Naive thymus-derived CD4-positive, alpha-beta T cell (primary cell): ENCODE measurements at regions not wholly inside any gene's neighbourhood (a gene's known extent, or its start where the extent isn't known, plus 50 kb on each side); places are given as distances from the start of the nearest gene placed in this dataset.

Experiments used
- ATAC-seq: fragments of 150-1000 bp; cut with Tn5 transposase; 2 replicates; pipeline ENCODE4 v1.10.0; 2021; ENCODE audit warnings: mild to moderate bottlenecking, moderate library complexity
- CTCF ChIA-PET: fragments of 350-600 bp; sonication (Branson Sonifier 250); formaldehyde crosslinking; loops from one replicate; lab custom pipeline; 2021; ENCODE audit warnings: antibody characterized with exemption; lab: Charles Lee
- POLR2A ChIA-PET: fragments of 350-600 bp; sonication (Branson Sonifier 250); formaldehyde crosslinking; loops from one replicate; lab custom pipeline; 2021; ENCODE audit warnings: antibody characterized with exemption, inconsistent platforms; lab: Charles Lee
- DNase-seq, 9 donors: peaks; one replicate each; pipeline versions ENCODE4 v3.0.0 to v3.0.0-alpha.2; 2020 to 2022; ENCODE audit warnings: mixed read lengths in 1 of 9
- H3K27ac ChIP-seq: one replicate; pipeline ENCODE4 v1.7.0; 2013; ENCODE audit warnings: mild to moderate bottlenecking, low read depth, low read length, moderate library complexity
- H3K27me3 ChIP-seq, 2 donors: one replicate each; pipeline ENCODE4 v1.7.0; 2013; ENCODE audit warnings: low read length in 2 of 2, mild to moderate bottlenecking in 2 of 2, moderate library complexity in 2 of 2; ENCODE audit not compliant: control insufficient read depth in 2 of 2, insufficient read depth in 2 of 2
- H3K36me3 ChIP-seq, 3 experiments: 1 replicate in 2 of 3; 2 replicates in 1 of 3; pipeline ENCODE4 v1.7.0; 2013; ENCODE audit warnings: low read length in 3 of 3, mild to moderate bottlenecking in 3 of 3, moderate library complexity in 1 of 3; ENCODE audit not compliant: insufficient read depth in 3 of 3, control insufficient read depth in 2 of 3
- H3K4me1 ChIP-seq, 2 donors: one replicate each; pipeline ENCODE4 v1.7.0; 2013; ENCODE audit warnings: low read length in 2 of 2, mild to moderate bottlenecking in 2 of 2, moderate library complexity in 1 of 2; ENCODE audit not compliant: control insufficient read depth in 2 of 2, insufficient read depth in 2 of 2
- H3K4me3 ChIP-seq: 2 replicates; pipeline ENCODE4 v1.7.0; 2013; ENCODE audit warnings: mild to moderate bottlenecking, low read length
- H3K9me3 ChIP-seq, 3 experiments: 1 replicate in 2 of 3; 2 replicates in 1 of 3; pipeline ENCODE4 v1.7.0; 2013; ENCODE audit warnings: low read length in 3 of 3; ENCODE audit not compliant: control insufficient read depth in 2 of 3
- H3K27ac Mint-ChIP-seq, 9 donors: one replicate each; pipeline ENCODE4 v1.8.0; 2020 to 2022; ENCODE audit warnings: mixed read lengths in 9 of 9, mild to moderate bottlenecking in 8 of 9, moderate library complexity in 5 of 9, inconsistent platforms in 2 of 9
- H3K27me3 Mint-ChIP-seq, 5 donors: one replicate each; pipeline ENCODE4 v1.8.0; 2021 to 2022; ENCODE audit warnings: mixed read lengths in 5 of 5, mild to moderate bottlenecking in 1 of 5
- H3K36me3 Mint-ChIP-seq, 5 donors: one replicate each; pipeline ENCODE4 v1.8.0; 2020 to 2022; ENCODE audit warnings: mixed read lengths in 5 of 5, mild to moderate bottlenecking in 3 of 5, inconsistent platforms in 1 of 5
- H3K4me1 Mint-ChIP-seq, 7 donors: one replicate each; pipeline ENCODE4 v1.8.0; 2020 to 2022; ENCODE audit warnings: mixed read lengths in 7 of 7, mild to moderate bottlenecking in 3 of 7, inconsistent platforms in 1 of 7
- H3K4me3 Mint-ChIP-seq, 10 donors: one replicate each; pipeline ENCODE4 v1.8.0; 2020 to 2022; ENCODE audit warnings: mild to moderate bottlenecking in 10 of 10, mixed read lengths in 10 of 10, moderate library complexity in 6 of 10, inconsistent platforms in 2 of 10
- H3K9me3 Mint-ChIP-seq, 11 donors: one replicate each; pipeline ENCODE4 v1.8.0; 2020 to 2022; ENCODE audit warnings: mixed read lengths in 11 of 11, mild to moderate bottlenecking in 4 of 11, inconsistent platforms in 1 of 11, moderate library complexity in 1 of 11
- intact Hi-C, 2 donors: fragments of 100-400 bp; cut with micrococcal nuclease; formaldehyde crosslinking; loops; one replicate each; pipeline ENCODE4 v1.15.1; 2023

DNA sequence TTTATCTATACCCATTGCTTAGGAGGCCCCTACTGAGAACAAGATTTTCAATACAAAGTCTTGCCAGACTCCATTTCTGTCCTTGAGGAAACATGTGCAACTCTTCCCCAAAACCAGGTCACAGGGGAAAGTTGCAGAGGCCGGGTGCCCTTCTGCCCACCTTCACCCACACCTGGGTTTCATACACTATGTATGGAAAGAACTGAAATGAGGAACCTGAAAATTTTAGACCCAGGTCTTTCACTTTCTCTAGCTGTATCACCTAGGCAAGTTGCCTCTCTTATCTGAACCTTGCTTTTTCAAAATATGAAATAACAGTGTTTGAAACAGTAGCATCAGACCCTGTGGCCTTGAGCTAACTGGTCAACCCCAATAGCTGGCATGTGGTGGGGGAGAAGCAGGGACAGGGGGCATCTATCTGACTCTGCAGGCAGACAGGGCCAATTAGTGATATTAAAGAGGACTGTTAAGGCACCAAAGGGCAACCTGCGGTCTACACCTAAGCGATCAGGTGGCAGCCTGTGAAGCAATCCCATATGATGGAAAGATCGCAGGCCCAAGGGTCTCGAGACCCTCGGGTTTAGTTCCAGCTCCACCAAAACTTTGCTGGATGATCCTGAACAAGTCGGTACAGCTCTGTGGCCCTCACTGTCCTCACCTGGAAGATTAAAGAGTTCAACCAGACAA, 346.5 kb downstream of the BCL11B start:
- peak overlapping the region; percentile 9 for H3K4me3 ChIP-seq
- CTCF ChIA-PET, result interaction anchor here (0.6 to 1.5 kb wide), 4 partner anchors 10 to 941 kb away, joined by 3 to 6 read pairs (median 4); no protein-coding TSS in a partner anchor
- intact Hi-C loops, result loop anchor here in 1 of 2 donors (1.0 to 2.0 kb wide), 2 partner anchors 12 to 787 kb away; no protein-coding TSS in a partner anchor
- no peaks in the 10 kb centered on the region for H3K27me3 ChIP-seq
- DNase-seq (no peak), ATAC-seq (no peak)
- peaks cover 24 to 70% (median 54%) of the 10 kb centered on the region in 7 donors for H3K4me1 Mint-ChIP-seq
- H3K27ac ChIP-seq, result peak overlapping the region; percentile 56
- H3K36me3 ChIP-seq, result no peaks in the 10 kb centered on the region
- H3K4me3 Mint-ChIP-seq, result peak overlapping the region in 9 of 10 donors; percentile 73 to 88 (median 85)
- POLR2A ChIA-PET, result interaction anchor here (0.7 to 1.5 kb wide), 11 partner anchors 10 to 386 kb away, joined by 3 to 8 read pairs (median 4); no protein-coding TSS in a partner anchor
- H3K4me1 ChIP-seq, result peaks cover under 1 to 40% of the 10 kb centered on the region in 2 donors
- peaks cover 0 to 16% (median 0%) of the 10 kb centered on the region in 5 donors for H3K27me3 Mint-ChIP-seq
- H3K9me3 ChIP-seq, result no peaks in the 10 kb centered on the region
- peak overlapping the region in 8 of 9 donors; percentile 92 to 98 (median 95) for H3K27ac Mint-ChIP-seq
- peaks cover 8 to 16% (median 15%) of the 10 kb centered on the region in 5 donors for H3K36me3 Mint-ChIP-seq
- peaks cover 8 to 21% (median 11%) of the 10 kb centered on the region in 11 donors for H3K9me3 Mint-ChIP-seq

DNA sequence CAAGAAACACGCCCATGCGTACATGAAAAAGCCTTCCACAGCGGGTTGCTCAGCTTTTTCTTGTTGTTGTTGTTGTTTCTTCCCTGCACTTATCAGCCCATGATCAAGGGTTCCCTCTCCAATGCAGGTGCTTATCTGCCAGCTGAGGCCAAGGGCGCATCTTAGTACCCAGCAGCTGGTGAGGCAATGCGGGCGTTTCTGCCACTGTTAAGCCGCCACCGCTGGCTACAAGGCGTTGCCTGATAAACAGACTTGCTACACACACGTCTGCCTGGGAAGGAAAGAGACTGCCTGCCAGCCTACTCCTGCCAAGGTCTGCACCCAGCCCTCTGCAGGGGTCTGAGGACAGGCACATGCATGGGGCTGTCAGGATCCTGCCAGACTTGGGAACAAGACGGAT, 345.9 kb downstream of the BCL11B start:
- Histone ChIP-seq H3K36me3 (no peaks in the 10 kb centered on the region), H3K9me3 (no peaks in the 10 kb centered on the region), H3K27ac (peak overlapping the region; percentile 56), H3K4me3 (peak overlapping the region; percentile 9), H3K27me3 (no peaks in the 10 kb centered on the region), H3K4me1 (peaks cover 7 to 46% of the 10 kb centered on the region in 2 donors)
- peak overlapping the region in 8 of 9 donors; percentile 92 to 98 (median 95) for H3K27ac Mint-ChIP-seq
- H3K4me3 Mint-ChIP-seq, result peak overlapping the region; percentile 12 to 88 (median 84)
- intact Hi-C loops, result loop anchor here in 1 of 2 donors (1.0 kb wide), 1 partner anchor 13 kb away; no protein-coding TSS in a partner anchor
- DNase-seq (peak in 8 of 9 donors; percentile 21 to 72 (median 63)), ATAC-seq (peak; percentile 83)
- CTCF ChIA-PET, result interaction anchor here (1.1 to 1.5 kb wide), 3 partner anchors 11 to 58 kb away, joined by 3 to 6 read pairs (median 4); no protein-coding TSS in a partner anchor
- H3K9me3 Mint-ChIP-seq, result peaks cover 4 to 14% (median 10%) of the 10 kb centered on the region in 11 donors
- H3K27me3 Mint-ChIP-seq, result peaks cover 0 to 12% (median 0%) of the 10 kb centered on the region in 5 donors
- peaks cover 31 to 76% (median 60%) of the 10 kb centered on the region in 7 donors for H3K4me1 Mint-ChIP-seq
- POLR2A ChIA-PET, result interaction anchor here (0.7 to 1.5 kb wide), 11 partner anchors 9 to 387 kb away, joined by 3 to 8 read pairs (median 4); no protein-coding TSS in a partner anchor
- H3K36me3 Mint-ChIP-seq, result peaks cover 8 to 18% (median 11%) of the 10 kb centered on the region in 5 donors

DNA sequence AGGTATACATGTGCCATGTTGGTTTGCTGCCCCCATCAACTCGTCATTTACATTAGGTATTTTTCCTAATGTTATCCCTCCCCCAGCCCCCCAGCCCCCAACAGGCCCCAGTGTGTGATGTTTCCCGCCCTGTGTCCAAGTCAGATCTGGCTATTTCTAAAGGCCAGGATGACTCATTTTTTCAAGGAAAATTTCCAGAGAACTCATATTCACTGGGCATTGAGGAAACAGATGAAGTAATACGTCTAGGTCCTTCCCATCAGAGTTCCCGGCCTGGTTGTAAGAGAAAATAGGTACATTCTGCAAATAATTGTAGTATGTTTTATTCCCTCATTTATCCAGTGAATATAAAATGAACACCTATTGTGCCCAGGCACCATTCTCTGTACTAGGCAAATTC, 345.2 kb downstream of the BCL11B start:
- DNase-seq, result no peak
- Histone ChIP-seq H3K4me1 (peaks cover 14 to 53% of the 10 kb centered on the region in 2 donors), H3K27ac (peak overlapping the region; percentile 56), H3K9me3 (no peaks in the 10 kb centered on the region), H3K4me3 (no peak overlapping the region), H3K36me3 (no peaks in the 10 kb centered on the region), H3K27me3 (no peaks in the 10 kb centered on the region)
- H3K9me3 Mint-ChIP-seq, result peaks cover 3 to 12% (median 9%) of the 10 kb centered on the region in 11 donors
- peak overlapping the region in 8 of 9 donors; percentile 90 to 98 (median 95) for H3K27ac Mint-ChIP-seq
- H3K4me1 Mint-ChIP-seq, result peaks cover 37 to 83% (median 67%) of the 10 kb centered on the region in 7 donors
- POLR2A ChIA-PET, result interaction anchor here (1.3 to 1.6 kb wide), 2 partner anchors 14 kb away, joined by 7 read pairs; no protein-coding TSS in a partner anchor
- peak overlapping the region in 7 of 10 donors; percentile 75 to 88 (median 85) for H3K4me3 Mint-ChIP-seq
- peaks cover 6 to 20% (median 10%) of the 10 kb centered on the region in 5 donors for H3K36me3 Mint-ChIP-seq
- CTCF ChIA-PET, result no interaction called here
- no peak for ATAC-seq
- intact Hi-C loops, result loop anchor here in 1 of 2 donors (1.0 kb wide), 1 partner anchor 14 kb away; no protein-coding TSS in a partner anchor
- H3K27me3 Mint-ChIP-seq, result peaks cover 0 to 9% (median 0%) of the 10 kb centered on the region in 5 donors

DNA sequence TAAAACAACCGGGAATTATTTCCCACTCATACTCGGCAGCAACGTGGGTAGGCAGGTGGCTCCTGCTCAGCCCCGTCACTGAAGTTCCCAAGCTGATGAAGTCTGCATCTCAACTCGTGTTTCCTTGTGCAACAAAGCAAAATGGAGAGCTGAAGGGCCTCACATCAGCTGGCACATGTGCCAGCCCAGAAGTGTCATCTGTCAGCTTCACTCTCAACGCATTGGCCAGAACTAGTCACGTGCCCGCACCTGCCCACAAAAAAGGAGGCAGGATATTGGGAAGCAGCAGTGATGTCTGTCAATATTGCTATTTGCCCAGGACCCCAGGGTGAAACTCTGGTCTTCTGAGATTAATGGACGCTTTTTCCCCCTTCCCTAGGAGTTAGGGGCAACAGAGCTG, 344.0 kb downstream of the BCL11B start:
- Histone ChIP-seq H3K36me3 (no peaks in the 10 kb centered on the region), H3K27me3 (no peaks in the 10 kb centered on the region), H3K27ac (no peak overlapping the region), H3K9me3 (no peaks in the 10 kb centered on the region), H3K4me3 (no peak overlapping the region), H3K4me1 (peaks cover 25 to 63% of the 10 kb centered on the region in 2 donors)
- POLR2A ChIA-PET, result interaction anchor here (0.7 to 1.6 kb wide), 2 partner anchors 15 to 329 kb away, joined by 3 to 7 read pairs; no protein-coding TSS in a partner anchor
- H3K9me3 Mint-ChIP-seq, result peaks cover 0 to 5% (median 0%) of the 10 kb centered on the region in 11 donors
- intact Hi-C loops, result no loop called here
- ATAC-seq (no peak), DNase-seq (no peak)
- peak overlapping the region; percentile 43 to 96 (median 86) for H3K27ac Mint-ChIP-seq
- CTCF ChIA-PET, result interaction anchor here (0.7 kb wide), 1 partner anchor 792 kb away, joined by 4 read pairs; no protein-coding TSS in a partner anchor
- peak overlapping the region in 6 of 10 donors; percentile 3 to 68 (median 64) for H3K4me3 Mint-ChIP-seq
- peaks cover 0 to 2% (median 0%) of the 10 kb centered on the region in 5 donors for H3K27me3 Mint-ChIP-seq
- H3K36me3 Mint-ChIP-seq, result peaks cover 0 to 17% (median 0%) of the 10 kb centered on the region in 5 donors
- H3K4me1 Mint-ChIP-seq, result peaks cover 49 to 91% (median 79%) of the 10 kb centered on the region in 7 donors

DNA sequence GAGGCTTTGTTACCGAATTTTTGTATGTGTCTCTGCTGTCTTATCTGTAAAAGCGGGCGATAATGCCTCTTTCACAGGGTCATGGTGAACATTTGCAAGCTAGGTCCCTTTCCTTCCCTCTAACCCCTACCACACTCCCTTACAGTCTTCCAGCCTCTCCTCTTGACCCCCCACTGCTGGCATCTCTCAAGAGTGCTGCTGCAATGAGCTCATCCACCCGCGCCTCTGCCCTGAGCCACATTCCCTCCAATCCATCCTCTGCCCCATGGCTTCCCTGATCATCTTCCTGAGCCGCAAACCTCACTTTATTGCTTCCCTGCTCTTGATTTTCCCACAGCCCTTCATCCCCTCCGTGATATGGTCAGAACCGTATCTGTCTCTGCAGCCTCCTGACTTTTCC, 343.6 kb downstream of the BCL11B start:
- Mint-ChIP-seq H3K4me3 (peak overlapping the region in 6 of 10 donors; percentile 2 to 65 (median 16)), H3K36me3 (peaks cover 0 to 17% (median 0%) of the 10 kb centered on the region in 5 donors), H3K27me3 (peaks cover 0 to 2% (median 0%) of the 10 kb centered on the region in 5 donors), H3K9me3 (peaks cover 0 to 5% (median 0%) of the 10 kb centered on the region in 11 donors), H3K4me1 (peaks cover 53 to 94% (median 83%) of the 10 kb centered on the region in 7 donors), H3K27ac (peak overlapping the region in 8 of 9 donors; percentile 0 to 96 (median 80))
- intact Hi-C loops, result no loop called here
- ChIA-PET CTCF (no interaction called here), POLR2A (interaction anchor here (0.7 to 1.6 kb wide), 3 partner anchors 11 to 329 kb away, joined by 3 to 7 read pairs (median 3); no protein-coding TSS in a partner anchor)
- no peak overlapping the region for H3K4me3 ChIP-seq
- no peak for ATAC-seq
- no peaks in the 10 kb centered on the region for H3K36me3 ChIP-seq
- H3K27ac ChIP-seq, result no peak overlapping the region
- no peaks in the 10 kb centered on the region for H3K27me3 ChIP-seq
- H3K4me1 ChIP-seq, result peaks cover 27 to 68% of the 10 kb centered on the region in 2 donors
- DNase-seq, result no peak
- H3K9me3 ChIP-seq, result no peaks in the 10 kb centered on the region

DNA sequence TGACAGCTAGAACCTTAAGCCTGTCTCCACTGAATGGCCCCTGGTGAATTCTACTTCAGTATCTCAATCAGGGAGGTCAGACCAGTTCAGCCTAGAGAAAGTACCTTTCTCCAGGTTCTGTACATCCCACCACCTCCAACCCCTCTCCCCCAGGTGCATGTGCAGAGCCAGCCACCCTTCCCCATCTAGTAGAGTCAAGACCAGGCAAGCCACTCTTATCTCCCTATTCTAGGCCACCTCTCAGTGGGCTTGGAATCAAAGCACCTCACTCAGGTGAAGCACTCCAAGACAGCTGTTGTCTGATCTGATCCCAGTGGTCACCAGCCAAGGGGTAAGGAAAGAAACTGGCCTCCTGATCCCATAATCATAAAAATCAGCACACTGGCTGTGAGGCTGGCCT, 340.9 kb downstream of the BCL11B start:
- Histone ChIP-seq H3K9me3 (no peaks in the 10 kb centered on the region), H3K27ac (peak overlapping the region; percentile 66), H3K4me3 (peak overlapping the region; percentile 21), H3K4me1 (peaks cover 31 to 80% of the 10 kb centered on the region in 2 donors), H3K27me3 (no peaks in the 10 kb centered on the region), H3K36me3 (no peaks in the 10 kb centered on the region)
- peak overlapping the region; percentile 82 to 98 (median 94) for H3K27ac Mint-ChIP-seq
- H3K4me3 Mint-ChIP-seq, result peak overlapping the region; percentile 66 to 92 (median 80)
- peaks cover 0 to 2% (median 0%) of the 10 kb centered on the region in 5 donors for H3K27me3 Mint-ChIP-seq
- POLR2A ChIA-PET, result interaction anchor here (0.6 to 2.8 kb wide), 10 partner anchors 13 to 1282 kb away, joined by 3 to 9 read pairs (median 4); no protein-coding TSS in a partner anchor
- CTCF ChIA-PET, result interaction anchor here (0.9 kb wide), 1 partner anchor 12 kb away, joined by 3 read pairs; no protein-coding TSS in a partner anchor
- peaks cover 0 to 9% (median 3%) of the 10 kb centered on the region in 11 donors for H3K9me3 Mint-ChIP-seq
- peaks cover 0 to 24% (median 5%) of the 10 kb centered on the region in 5 donors for H3K36me3 Mint-ChIP-seq
- DNase-seq (no peak), ATAC-seq (no peak)
- peaks cover 57 to 100% (median 99%) of the 10 kb centered on the region in 7 donors for H3K4me1 Mint-ChIP-seq
- intact Hi-C loops, result loop anchor here (5.0 to 10.0 kb wide), 7 partner anchors 51 to 956 kb away; no protein-coding TSS in a partner anchor
